ENCODE measurements at regions not wholly inside any gene's neighbourhood (a gene's known extent, or its start where the extent isn't known, plus 50 kb on each side); places are given as distances from the start of the nearest gene placed in this dataset.

DNA sequence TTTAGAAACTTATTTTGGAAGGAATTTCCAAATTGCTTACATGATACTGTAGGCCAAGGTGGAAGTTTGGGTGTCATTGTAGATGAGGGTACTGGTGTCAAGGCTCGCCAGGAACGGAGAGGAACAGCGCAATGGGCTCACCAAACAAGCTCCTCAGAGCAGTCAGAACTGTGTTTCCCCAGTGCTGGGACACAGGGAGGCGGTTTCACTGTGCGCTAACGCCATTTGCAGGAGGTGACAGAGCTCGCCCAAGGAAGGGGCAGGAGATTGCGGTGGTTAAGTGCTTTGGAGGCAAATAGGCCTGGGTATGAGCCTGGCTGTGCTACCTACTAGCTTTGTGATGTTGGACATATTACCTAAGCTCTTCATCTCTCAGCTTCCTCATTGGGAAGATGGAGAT lies 57.3 kb downstream of the HHEX start:
- in situ Hi-C loops (cut with HindIII; ENCODE audit: low pct_ligation_motif_present, low sequenced_read_pairs), result no loop called here
- no peak overlapping the region for H3K27ac ChIP-seq
- no peaks in the 10 kb centered on the region for H3K27me3 ChIP-seq (replicated peaks)

DNA sequence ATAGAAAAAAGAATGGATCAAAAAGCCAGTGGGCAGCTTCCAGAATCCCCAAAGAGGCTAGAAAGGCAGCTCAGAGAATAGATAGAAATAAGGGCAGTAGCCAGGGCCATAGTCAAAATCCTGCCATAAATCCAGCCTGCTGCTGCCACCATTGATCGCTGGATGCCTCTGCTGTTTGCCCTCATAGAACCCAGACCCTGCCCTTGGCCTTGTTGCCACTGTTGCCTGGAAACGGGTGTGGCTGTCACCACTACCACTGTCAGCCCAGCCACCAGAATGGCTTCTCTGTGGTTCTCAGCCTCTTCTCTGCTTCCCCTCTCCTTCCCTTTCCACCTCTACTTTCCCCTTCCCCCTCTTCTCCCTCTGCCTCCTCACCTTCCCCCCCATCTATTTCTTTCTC lies 57.8 kb downstream of the HHEX start:
- in situ Hi-C loops (cut with HindIII; ENCODE audit: low pct_ligation_motif_present, low sequenced_read_pairs), result no loop called here
- DNase-seq, result no peak
- TF ChIP-seq, protein P1, sequence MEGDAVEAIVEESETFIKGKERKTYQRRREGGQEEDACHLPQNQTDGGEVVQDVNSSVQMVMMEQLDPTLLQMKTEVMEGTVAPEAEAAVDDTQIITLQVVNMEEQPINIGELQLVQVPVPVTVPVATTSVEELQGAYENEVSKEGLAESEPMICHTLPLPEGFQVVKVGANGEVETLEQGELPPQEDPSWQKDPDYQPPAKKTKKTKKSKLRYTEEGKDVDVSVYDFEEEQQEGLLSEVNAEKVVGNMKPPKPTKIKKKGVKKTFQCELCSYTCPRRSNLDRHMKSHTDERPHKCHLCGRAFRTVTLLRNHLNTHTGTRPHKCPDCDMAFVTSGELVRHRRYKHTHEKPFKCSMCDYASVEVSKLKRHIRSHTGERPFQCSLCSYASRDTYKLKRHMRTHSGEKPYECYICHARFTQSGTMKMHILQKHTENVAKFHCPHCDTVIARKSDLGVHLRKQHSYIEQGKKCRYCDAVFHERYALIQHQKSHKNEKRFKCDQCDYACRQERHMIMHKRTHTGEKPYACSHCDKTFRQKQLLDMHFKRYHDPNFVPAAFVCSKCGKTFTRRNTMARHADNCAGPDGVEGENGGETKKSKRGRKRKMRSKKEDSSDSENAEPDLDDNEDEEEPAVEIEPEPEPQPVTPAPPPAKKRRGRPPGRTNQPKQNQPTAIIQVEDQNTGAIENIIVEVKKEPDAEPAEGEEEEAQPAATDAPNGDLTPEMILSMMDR (IDR thresholded peaks at IDR 0.05; ENCODE audit: low read depth, low read length, missing control alignments), result no peak
- no peak overlapping the region for H3K27ac ChIP-seq
- no peaks in the 10 kb centered on the region for H3K27me3 ChIP-seq (replicated peaks)
- no peaks in the 10 kb centered on the region for H3K36me3 ChIP-seq (replicated peaks)
- H3K4me3 ChIP-seq (ENCODE audit: low read depth, low read length), result no peak overlapping the region

More for the DNA sequence above, 57.3 kb downstream of the HHEX start:
- no peaks in the 10 kb centered on the region for H3K36me3 ChIP-seq (replicated peaks)
- H3K4me3 ChIP-seq (ENCODE audit: low read depth, low read length), result no peak overlapping the region
- TF ChIP-seq, protein P1 (IDR thresholded peaks at IDR 0.05; ENCODE audit: low read depth, low read length, missing control alignments), result no peak
- no peak for DNase-seq

DNA sequence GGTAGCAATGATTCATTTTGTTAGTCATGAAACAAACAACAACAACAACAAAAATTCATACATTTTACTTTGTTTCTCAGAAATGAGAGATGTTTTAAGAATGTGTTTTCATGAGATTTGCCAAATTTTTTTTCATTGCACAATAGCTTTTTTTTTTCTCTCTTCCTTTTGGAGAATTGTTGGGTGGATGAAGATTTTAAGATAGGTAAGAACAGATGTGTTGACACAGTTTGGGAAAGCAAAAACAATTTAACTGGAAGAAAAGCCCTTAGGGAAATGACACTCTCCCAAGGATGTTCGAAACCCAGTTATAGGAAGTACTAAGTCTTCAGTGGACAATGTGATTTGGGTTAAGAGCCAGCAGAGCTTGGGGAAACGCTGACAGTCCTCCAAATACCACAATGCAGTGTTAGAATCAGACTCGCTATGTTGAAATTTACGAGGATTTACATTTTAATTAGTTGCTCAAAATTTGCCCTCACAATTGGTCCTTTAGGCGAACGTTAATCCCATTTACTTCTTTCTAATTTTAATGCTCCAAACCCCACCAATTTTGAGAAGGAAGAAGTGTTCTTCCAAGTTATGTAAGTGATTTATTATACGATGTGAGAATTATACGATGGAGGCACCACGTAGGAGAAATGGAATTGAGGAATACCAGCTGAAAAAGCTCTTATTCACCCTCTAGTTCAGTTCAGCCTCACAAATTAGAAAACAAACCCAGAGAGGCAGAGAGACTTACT lies 61.2 kb downstream of the HHEX start:
- Histone ChIP-seq H3K4me3 (ENCODE audit: low read depth, low read length) (no peak overlapping the region), H3K36me3 (replicated peaks) (no peaks in the 10 kb centered on the region), H3K27ac (no peak overlapping the region), H3K27me3 (replicated peaks) (no peaks in the 10 kb centered on the region)
- TF ChIP-seq, protein P1 (IDR thresholded peaks at IDR 0.05; ENCODE audit: low read depth, low read length, missing control alignments), result no peak
- in situ Hi-C loops (cut with HindIII; ENCODE audit: low pct_ligation_motif_present, low sequenced_read_pairs), result no loop called here
- DNase-seq, result no peak

DNA sequence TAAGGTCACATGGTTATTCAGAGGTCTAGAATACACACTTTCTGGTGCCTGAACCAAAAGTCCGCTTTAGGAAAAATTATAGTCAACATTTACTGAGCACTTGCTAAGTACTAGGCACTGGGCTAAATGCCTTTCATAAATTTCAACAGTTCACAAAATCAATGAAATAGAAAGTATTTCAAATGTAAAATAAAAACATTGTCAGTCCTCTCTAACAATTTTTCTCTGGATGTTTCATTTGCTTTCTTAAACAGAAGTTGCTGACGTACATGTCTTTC lies 61.7 kb downstream of the HHEX start:
- Histone ChIP-seq H3K27ac (no peak overlapping the region), H3K27me3 (replicated peaks) (no peaks in the 10 kb centered on the region), H3K4me3 (ENCODE audit: low read depth, low read length) (no peak overlapping the region), H3K36me3 (replicated peaks) (no peaks in the 10 kb centered on the region)
- in situ Hi-C loops (cut with HindIII; ENCODE audit: low pct_ligation_motif_present, low sequenced_read_pairs), result no loop called here
- DNase-seq, result no peak
- TF ChIP-seq, protein P1 (IDR thresholded peaks at IDR 0.05; ENCODE audit: low read depth, low read length, missing control alignments), result no peak

DNA sequence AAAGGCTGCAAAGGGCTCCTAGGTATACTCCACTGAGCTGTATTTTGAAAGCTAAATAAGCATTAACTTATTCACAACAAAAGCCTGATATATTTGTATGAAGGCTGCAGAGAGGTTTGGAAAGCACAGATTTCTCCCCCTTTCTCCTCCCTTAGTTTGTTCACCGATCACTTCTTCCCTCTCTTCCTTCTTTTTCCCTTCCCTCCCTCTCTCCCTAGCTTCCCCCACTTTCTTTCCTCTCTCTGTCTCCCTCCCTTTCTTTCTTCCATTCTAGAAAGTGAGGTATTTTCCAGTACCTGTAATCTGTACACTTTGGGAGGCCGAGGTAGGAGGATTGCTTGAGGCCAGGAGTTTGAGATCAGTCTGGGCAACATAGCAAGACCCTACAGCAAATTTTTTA lies 62.1 kb downstream of the HHEX start:
- Histone ChIP-seq H3K36me3 (replicated peaks) (no peaks in the 10 kb centered on the region), H3K27ac (no peak overlapping the region), H3K27me3 (replicated peaks) (no peaks in the 10 kb centered on the region), H3K4me3 (ENCODE audit: low read depth, low read length) (no peak overlapping the region)
- DNase-seq, result no peak
- TF ChIP-seq, protein P1 (IDR thresholded peaks at IDR 0.05; ENCODE audit: low read depth, low read length, missing control alignments), result no peak
- in situ Hi-C loops (cut with HindIII; ENCODE audit: low pct_ligation_motif_present, low sequenced_read_pairs), result no loop called here

DNA sequence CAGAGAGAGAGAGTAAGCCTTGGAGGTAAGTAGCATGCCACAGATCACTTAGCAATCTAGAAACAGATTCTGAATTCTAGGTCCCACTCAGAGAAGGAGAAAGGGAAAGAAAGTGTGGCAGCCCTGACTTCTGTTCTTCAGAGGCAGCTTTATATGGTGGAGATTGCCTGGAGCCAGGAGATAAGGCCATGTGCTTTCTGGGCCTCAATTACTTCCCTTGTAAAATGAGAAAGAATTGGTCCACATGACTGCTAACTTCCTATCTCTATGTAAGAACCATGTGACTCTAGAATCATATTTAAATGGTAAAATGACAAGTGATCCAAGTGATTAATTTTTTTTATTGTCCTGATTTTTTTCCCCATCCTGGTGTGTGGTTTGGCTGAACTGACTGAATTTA lies 64.1 kb downstream of the HHEX start:
- in situ Hi-C loops (cut with HindIII; ENCODE audit: low pct_ligation_motif_present, low sequenced_read_pairs), result no loop called here
- H3K4me3 ChIP-seq (ENCODE audit: low read depth, low read length), result no peak overlapping the region
- H3K27ac ChIP-seq, result no peak overlapping the region
- TF ChIP-seq, protein P1 (IDR thresholded peaks at IDR 0.05; ENCODE audit: low read depth, low read length, missing control alignments), result no peak
- H3K27me3 ChIP-seq (replicated peaks), result no peaks in the 10 kb centered on the region
- H3K36me3 ChIP-seq (replicated peaks), result no peaks in the 10 kb centered on the region
- no peak for DNase-seq
